ENCODE measurements at regions not wholly inside any gene's neighbourhood (a gene's known extent, or its start where the extent isn't known, plus 50 kb on each side); places are given as distances from the start of the nearest gene placed in this dataset.

- TF ChIP-seq POLR2AphosphoS5 (IDR thresholded peaks at IDR 0.05; ENCODE audit: low read depth) = no peak
- TF ChIP-seq GABPA (IDR thresholded peaks at IDR 0.05; ENCODE audit: low read depth) = no peak
- H3K4me3 ChIP-seq (replicated peaks; ENCODE audit: insufficient read depth, low read length) = no peak overlapping the region
- DNase-seq (ENCODE audit: low read depth in 1 of 2, low spot score in 1 of 2) = no peak
- no peak overlapping the region for H3K27ac ChIP-seq (replicated peaks)
- H3K27me3 ChIP-seq (ENCODE audit: insufficient read depth, poor library complexity, severe bottlenecking) = no peaks in the 10 kb centered on the region
Observed at GRCh38 chr4:162894387-162894786, 272.3 kb downstream of the NAF1 start.

GRCh38 chr4:162891788-162892707 lies 274.6 kb downstream of the NAF1 start:
- no peak overlapping the region for H3K27ac ChIP-seq (replicated peaks)
- no peak for TF ChIP-seq CTCF (IDR thresholded peaks at IDR 0.05; ENCODE audit: insufficient read depth, low read length)
- TF ChIP-seq SPI1 (IDR thresholded peaks at IDR 0.05; ENCODE audit: borderline replicate concordance, low read depth) = peak; percentile 73
- H3K27me3 ChIP-seq (ENCODE audit: insufficient read depth, poor library complexity, severe bottlenecking) = no peaks in the 10 kb centered on the region
- H3K4me3 ChIP-seq (replicated peaks; ENCODE audit: insufficient read depth, low read length) = no peak overlapping the region
- DNase-seq (ENCODE audit: low read depth in 1 of 2, low spot score in 1 of 2) = no peak

- H3K4me3 ChIP-seq (replicated peaks; ENCODE audit: insufficient read depth, low read length) = no peak overlapping the region
- no peaks in the 10 kb centered on the region for H3K27me3 ChIP-seq (ENCODE audit: insufficient read depth, poor library complexity, severe bottlenecking)
- TF ChIP-seq GABPA (IDR thresholded peaks at IDR 0.05; ENCODE audit: low read depth) (no peak), SPI1 (IDR thresholded peaks at IDR 0.05; ENCODE audit: borderline replicate concordance, low read depth) (no peak), CTCF (IDR thresholded peaks at IDR 0.05; ENCODE audit: insufficient read depth, low read length) (no peak), POLR2AphosphoS5 (IDR thresholded peaks at IDR 0.05; ENCODE audit: low read depth) (no peak), REST (IDR thresholded peaks at IDR 0.05; ENCODE audit: insufficient replicate concordance, low read depth) (no peak)
- no peak overlapping the region for H3K27ac ChIP-seq (replicated peaks)
- DNase-seq (ENCODE audit: low read depth in 1 of 2, low spot score in 1 of 2) = no peak
Observed at GRCh38 chr4:162878096-162878495, 288.6 kb downstream of the NAF1 start.

- no peaks in the 10 kb centered on the region for H3K27me3 ChIP-seq (ENCODE audit: insufficient read depth, poor library complexity, severe bottlenecking)
- no peak for DNase-seq (ENCODE audit: low read depth in 1 of 2, low spot score in 1 of 2)
- no peak overlapping the region for H3K27ac ChIP-seq (replicated peaks)
- no peak overlapping the region for H3K4me3 ChIP-seq (replicated peaks; ENCODE audit: insufficient read depth, low read length)
- TF ChIP-seq SPI1 (IDR thresholded peaks at IDR 0.05; ENCODE audit: borderline replicate concordance, low read depth) = no peak
- TF ChIP-seq CTCF (IDR thresholded peaks at IDR 0.05; ENCODE audit: insufficient read depth, low read length) = no peak
- TF ChIP-seq GABPA (IDR thresholded peaks at IDR 0.05; ENCODE audit: low read depth) = no peak
- TF ChIP-seq POLR2AphosphoS5 (IDR thresholded peaks at IDR 0.05; ENCODE audit: low read depth) = no peak
- TF ChIP-seq REST (IDR thresholded peaks at IDR 0.05; ENCODE audit: insufficient replicate concordance, low read depth) = no peak
Observed at GRCh38 chr4:162874748-162875147, 291.9 kb downstream of the NAF1 start.

All from HL-60 (cell line).